Activated T-cell treated with anti-CD3 and anti-CD28 coated beads for 1 hour (primary cell): ENCODE measurements at regions not wholly inside any gene's neighbourhood (a gene's known extent, or its start where the extent isn't known, plus 50 kb on each side); places are given as distances from the start of the nearest gene placed in this dataset.
"Not testable (repeated sequence)": the region's sequence is repeated elsewhere in the genome, so short reads cannot be mapped to it uniquely, and the experiment has no call there.

ENCODE experiments used
- DNase-seq: peaks from one replicate; pipeline ENCODE4 v3.0.0-alpha.2; 2020; ENCODE audit warnings: low read depth

DNA sequence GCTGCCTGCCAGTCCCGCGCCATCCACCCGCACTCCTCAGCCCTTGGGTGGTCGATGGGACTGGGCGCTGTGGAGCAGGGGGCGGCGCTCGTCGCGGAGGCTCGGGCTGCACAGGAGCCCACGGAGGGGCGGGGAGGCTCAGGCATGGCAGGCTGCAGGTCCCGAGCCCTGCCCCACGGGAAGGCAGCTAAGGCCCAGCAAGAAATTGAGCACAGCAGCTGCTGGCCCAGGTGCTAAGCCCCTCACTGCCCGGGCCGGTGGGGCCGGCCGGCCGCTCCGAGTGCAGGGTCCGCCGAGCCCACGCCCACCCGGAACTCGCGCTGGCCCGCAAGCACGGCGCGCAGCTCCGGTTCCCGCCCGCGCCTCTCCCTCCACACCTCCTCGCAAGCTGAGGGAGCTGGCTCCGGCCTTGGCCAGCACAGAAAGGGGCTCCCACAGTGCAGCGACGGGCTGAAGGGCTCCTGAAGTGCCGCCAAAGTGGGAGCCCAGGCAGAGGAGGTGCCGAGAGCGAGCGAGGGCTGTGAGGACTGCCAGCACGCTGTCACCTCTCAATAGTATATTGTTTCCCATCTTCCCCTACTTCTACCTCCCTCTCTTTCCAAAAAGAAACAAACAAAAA is 219.6 kb downstream of the BAMBI start:
- not testable (repeated sequence) for DNase-seq

DNA sequence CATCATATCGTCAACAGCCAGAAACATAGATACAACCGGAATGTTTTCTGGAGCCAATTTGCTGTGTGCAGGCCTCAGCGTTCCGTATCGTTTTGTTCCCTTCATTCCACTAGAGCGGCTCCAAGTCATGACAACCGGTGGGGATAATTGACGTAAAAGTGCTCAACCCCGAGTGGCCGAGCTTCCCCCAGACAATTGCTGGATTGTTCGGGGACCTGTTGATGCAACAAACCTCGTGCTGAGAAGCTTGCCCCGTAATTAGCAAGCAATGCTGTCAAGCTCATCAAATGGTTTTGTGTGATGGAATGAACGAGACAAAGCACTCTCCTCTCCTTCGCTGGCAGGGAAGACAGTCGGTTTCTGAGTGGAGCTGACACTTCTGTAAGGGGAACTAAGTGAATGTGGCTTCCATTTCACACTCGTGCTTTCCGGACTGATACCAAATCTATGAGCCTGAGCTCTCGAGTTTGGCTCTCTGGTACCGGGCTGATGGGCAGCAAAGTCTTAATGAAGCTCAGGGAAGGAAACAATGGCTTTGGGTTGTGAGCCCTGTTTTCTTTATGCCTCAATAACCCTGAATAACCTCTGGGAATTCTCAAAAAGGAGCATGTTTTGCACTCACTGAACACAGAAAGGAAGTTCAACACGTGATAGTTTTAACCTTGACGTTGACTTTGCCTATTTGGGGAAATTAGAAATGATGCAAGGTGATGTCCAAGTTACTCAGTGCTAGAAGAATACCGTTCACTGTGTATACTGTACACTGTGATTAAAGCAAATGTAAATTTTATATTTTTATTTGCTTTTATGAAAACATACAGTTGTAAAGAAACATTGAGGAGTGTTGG is 220.5 kb downstream of the BAMBI start:
- DNase-seq, result no peak

DNA sequence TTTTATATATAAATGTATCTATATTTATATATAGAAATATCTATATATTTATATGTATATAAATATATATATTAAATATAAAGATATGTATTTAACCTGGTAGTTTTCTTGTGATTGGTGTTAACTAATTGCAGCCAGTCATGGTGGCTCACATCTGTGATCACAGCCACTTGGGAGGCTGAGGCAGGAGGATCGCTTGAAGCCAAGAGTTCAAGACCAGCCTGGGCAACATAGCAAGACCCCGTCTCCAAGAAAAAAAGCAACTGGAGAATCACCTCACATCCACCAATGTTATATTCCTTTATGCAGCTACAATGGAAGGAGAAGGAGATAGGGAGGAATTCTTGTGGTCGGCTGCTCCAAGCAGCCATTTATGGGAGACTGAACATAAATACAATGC is 224.9 kb downstream of the BAMBI start:
- DNase-seq, result no peak

DNA sequence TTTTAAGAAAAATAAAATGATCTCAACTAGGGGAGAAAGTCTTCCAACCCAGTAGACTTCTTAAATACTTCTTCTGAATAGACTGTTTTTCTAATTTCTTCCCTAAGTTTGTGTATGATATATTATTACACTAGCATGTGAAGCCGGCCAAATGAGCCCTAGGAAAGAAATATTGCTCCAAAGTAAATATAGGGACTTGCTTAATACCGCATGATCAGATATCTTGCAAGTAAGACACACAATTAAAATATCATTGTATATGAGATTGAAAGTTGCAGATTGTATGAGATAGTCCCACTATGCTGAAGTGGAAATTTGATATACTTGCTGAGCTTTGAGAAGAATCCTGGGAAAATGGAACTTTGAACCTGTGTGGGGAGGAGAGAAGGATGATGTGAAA is 225.7 kb downstream of the BAMBI start:
- DNase-seq, result no peak

DNA sequence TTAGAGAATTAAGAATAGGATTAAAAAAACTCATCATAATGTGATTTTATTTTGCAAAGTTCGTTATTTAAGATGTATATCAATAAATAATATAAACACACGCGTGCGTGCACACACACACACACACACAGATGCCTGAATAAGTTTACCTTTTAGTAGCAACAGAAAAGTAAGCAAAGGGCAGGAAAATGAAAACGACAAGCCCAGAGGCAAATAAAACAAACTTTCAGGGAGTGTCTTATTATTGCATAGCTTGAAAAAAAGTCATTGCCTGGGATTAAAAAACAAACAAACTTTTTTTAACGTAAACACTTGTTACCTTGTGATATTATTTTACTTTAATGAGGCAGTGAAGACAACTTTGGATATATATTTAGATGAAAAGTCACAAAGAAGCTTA is 226.4 kb downstream of the BAMBI start:
- no peak for DNase-seq

DNA sequence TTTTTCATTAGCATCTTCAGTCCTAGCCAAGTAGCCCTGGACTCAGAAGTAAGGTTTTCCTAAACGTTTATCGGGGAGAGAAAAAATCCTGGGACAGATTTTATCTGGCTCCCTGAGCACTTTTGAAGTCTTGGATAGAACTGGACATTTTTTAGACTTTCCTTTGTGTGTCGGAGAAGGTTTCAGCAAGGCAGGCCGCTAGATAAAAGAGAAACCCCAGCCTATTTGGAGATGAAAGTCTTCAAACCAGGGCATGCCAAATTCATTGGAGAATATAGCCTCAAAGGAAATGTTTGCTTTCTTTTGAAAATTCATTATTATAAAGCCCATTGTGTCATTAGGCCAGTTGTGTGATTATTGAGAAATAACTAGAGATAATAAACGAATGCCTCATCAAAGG is 228.1 kb downstream of the BAMBI start:
- no peak for DNase-seq

DNA sequence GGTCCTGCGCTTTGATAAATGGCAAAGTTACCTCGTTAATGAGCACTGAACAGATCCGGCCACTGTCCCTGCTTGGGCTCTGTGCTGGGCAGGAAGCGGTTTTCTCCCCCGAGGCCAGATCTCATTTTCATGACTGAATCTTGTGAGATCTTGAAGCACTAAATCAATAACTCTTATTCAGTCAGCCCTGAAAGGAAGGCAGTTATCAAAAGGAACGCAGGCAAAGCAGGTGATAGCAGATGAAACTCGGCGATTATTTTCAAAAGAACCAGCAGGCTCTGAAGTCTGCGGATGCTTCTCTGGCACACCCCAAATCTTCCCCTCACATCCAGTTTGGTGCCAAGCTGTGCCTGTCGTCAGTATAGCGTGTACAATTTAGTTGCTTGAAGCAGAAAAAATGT is 228.7 kb downstream of the BAMBI start:
- no peak for DNase-seq

DNA sequence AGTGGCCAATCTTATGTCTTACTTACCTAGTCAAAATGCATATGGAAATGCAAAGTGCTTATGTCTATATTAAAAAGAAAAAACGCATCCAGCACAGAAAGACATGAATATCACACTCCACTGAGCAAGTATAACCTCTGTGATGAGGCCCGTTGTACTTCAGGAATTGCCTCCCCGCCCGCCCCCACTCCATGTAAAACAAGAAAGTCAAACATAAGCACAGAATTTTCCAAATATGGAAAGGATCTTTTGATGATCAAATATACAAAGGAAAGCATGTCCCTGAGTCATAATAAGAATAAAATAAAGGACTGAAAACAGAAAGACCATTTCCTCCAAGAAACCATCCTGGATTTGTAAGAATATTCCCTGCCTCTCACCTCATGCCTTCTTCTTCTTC is 229.1 kb downstream of the BAMBI start:
- no peak for DNase-seq

DNA sequence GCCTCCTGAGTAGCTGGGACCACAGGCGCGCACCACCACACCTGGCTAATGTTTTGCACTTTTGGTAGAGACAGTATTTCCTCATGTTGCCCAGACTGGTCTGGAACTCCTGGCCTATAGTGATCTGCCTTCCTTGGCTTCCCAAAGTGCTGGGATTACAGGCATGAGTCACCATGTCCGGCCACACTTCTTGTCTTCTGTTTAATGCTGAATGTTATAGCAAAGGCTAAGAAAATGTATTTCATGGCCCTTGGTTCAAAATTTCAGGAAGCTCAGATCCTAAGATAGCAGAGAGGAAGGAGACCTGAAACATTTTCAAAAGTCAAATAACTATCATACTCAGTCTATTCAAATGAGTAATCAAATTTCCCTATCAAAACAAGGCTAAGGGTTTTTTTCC is 229.6 kb downstream of the BAMBI start:
- DNase-seq, result no peak

DNA sequence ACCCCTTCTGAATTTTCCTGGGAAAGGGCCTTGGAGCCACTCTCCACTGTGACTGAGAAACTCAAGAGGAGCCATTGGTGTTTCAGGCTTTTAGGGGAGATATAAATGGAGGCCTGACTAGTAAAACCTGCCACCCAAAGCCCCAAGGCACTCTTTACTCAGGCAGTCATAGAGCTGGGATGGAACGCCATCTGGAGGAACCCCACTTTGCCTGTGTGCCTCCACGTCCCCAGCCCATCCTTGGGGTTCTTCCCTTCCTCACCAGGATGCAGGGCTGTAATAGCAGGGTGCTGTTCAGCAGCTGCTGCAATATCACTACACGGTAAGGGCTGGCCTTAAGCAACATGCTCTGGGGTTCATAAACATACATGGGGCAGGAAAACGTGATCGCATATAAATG is 232.6 kb downstream of the BAMBI start:
- no peak for DNase-seq

DNA sequence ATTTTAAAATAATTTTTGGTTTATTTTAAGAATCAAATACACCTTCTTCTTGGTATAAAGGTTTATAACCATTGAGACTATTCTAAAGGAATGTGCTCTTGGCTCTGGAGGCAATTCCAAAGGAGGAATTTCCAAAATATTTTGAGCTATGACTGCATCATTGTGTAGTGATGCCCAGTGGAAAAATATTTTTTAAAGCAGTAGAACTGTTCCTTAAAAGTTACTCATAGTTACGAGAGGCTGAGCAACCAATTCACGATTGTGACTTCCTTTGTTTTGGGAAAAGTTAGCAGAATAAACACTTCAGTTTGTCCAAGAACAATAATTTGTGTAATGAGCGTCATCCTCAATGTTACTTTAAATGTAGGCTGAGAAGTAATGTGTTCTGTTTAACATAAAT is 233.6 kb downstream of the BAMBI start:
- DNase-seq, result no peak

DNA sequence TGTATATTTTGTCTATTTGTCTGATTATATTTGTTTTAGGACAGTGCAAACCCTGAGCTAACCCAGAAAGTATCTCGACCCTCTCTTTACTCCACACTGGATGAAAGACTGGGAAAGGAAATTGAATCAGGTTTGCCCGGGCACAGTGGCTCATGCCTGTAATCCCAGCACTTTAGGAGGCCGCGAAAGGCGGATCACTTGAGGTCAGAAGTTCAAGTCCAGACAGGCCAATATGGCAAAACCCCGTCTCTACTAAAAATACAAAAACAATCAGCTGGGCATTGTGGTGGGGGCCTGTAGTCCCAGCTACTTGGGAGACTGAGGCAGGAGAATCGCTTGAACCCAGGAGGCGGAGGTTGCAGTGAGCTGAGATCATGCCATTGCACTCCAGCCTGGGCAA is 234.2 kb downstream of the BAMBI start:
- not testable (repeated sequence) for DNase-seq

DNA sequence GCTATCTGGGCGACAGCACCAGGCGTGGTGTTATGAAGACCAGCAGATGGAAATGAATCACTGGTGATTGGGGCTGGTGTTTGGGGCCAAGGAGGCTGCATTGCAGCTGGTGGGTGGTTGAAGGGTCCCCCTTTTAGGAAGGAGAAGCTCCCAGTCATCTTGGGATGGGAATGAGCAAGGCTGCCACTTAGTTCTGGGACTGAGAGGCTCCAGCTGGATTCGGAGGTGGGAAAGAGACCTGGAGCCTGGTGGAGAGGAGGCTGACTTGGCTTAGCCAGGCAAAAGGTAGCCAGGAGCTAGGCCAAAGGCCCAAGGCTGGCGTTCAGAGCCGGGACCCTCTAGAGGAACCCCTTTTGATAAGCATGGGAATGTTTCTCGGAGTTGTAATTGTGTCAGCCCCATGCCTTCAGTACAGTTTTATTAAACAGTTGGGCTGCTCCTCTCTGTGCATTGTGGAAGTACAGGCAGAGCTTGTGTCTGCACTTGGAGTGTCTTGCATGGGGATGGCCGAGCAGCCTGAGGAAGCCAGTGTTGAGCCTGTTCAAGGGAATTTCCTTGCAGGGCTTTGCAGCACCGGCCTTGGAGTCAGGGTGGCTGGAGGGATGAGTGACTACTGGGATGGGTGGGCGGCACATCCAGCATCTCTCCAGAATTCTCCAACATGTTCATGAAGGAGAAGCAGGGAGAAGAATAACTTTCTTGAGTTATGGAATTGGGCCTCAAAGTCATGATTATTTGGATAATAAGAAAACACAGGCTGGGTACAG is 234.9 kb downstream of the BAMBI start:
- DNase-seq, result no peak

DNA sequence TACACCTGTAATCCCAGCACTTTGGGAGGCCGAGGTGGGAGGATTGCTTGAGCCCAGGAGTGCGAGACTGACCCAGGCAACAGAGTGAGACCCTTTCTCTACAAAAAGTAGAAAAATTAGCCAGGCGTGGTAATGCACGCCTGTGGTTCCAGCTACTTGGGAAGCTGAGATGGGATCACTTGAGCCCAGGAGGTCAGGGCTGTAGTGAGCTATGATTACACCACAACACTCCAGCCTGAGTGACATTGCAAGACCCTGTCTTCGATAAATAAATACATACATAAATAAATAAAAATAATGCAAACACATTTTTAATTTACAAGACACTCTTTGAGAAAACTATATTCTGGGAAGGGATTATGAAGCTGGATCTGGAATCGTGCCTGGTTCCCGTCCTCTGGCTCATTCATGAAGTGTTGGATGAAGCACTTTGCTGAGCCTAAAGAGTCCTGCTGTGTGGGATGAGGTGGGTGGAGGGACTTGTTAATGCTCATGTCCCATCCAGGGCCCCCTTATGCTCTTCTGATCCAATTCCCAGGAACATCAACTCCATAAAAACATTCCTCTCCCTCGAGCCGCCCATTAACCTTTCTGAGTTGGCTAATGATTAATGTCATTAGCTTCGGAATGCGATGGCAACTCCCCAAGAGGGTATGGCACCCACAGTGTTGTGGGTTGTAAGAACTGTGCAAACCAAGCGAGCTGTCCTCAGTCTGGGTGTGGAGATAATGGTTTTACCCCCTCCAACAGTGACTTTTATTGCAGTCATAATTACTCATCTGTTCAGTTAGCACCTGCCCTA is 236.3 kb downstream of the BAMBI start:
- no peak for DNase-seq

DNA sequence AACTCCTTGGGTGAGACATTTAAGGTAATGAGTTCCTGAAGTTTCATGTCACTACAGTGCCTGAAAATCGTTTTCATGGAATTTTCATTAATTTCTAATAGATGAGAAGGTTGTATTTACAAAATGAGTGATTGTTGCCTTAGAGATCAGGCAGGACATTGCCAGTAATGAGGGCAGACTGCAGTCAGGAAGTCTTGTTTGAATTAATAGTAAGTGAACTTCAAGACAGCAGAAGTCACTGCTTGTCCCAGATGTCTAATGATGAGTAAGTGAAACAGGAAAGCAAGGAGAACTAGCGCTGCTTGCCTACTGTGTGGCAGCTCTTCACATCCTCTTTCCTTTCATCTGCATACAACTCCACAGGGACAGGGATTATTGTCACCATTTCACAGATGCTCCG is 237.4 kb downstream of the BAMBI start:
- no peak for DNase-seq

DNA sequence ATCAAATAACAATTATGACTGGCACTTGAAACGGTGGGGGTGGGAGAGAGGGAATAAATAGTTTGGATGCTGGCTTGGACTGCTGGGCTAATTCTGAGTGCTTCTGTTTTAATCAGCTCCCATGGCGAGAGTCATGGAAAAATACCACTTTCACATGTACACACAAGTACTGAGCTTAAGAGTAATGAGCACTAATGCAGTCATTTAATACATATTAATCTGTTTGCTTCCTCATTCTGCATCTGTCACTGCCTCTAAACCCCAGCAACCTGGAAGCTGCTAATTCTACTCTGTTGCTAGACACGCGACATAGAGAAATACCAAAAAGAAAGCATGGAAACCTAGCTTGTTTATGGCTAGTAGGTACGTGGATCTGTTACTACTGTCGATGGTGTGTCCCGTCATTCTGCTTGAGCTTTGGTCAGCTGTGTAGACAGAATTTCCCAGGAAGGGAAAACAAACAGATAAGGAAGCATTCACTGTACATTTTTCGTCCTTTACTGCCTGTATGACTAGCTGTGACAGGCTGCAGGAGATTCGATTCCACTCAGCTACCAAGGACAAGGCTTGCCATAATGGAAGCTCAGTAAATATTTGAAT is 238.8 kb downstream of the BAMBI start:
- no peak for DNase-seq

DNA sequence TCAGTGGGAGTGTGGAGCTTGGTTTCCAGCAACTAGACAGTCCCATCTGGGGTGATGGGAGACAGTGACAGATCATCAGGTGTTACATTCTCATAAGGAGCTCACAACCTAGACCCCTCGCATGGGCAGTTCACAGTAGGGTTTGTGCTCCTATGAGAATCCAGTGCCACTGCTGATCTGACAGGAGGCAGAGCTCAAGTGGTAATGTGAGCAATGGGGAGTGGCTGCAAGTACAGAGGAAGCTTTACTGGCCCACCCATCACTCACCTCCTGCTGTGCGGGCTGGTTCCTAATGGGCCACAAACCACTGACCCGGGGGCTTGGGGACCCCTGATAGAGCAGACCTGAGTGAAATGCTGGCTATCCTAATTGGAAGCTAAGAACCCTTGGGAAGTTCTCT is 242.8 kb downstream of the BAMBI start:
- no peak for DNase-seq

DNA sequence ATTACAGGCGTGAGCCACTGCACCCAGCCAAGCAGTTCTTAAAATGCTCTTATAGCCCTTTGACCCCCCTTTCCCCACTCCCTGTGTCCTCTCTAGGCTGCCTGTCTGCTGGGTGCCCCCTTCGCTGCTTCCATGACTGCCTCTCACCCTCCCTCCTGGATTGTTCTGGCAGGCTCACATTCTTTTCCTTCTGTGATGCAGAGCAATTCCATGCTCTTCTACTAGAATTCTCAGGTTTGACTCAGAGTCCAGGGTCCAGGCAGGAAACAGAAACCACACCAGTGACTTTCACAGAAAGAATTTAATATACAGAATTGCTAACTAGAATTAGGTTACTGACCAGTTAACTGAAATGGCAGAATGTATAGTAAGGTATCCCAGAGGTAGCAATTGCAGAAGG is 244.8 kb downstream of the BAMBI start:
- DNase-seq, result no peak

DNA sequence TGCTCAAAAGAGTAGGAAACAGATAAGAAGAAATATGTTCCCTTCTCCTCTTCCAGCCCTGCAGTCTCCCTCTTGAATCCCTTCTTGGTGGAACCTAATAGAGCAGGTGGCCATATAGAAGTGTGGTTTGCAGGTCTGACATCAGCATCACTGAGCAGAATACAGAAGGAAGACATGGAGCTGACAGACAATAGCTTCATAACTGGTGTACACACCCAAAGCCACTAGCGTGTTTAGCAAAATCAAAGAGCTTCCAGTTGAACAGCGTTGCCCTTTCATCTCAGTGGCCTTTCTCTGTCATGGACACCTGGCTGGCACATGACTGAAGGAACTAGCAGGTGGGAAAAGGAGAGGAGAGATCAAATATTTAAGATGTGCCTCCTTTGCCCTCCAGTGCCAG is 245.5 kb downstream of the BAMBI start:
- DNase-seq, result no peak

DNA sequence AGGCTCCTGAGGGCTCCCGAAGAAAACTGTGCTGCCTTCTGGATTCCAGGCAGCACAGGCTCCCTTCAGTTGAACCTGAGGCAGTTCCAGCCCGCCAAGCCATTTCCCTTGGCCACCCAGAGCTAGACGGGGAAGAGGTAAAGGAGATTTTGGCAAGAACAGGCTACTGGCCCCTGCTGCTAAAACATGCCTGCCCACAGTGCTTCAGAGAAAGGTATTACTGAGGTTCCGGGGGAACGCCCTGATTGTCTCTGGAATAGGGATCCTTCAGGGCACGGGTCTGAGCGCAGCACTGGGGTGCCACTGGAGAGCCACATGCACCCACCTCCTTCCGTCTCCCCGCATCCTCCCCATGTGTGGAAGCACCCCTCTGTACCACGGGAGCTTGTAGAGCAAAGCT is 247.4 kb downstream of the BAMBI start:
- DNase-seq, result no peak

DNA sequence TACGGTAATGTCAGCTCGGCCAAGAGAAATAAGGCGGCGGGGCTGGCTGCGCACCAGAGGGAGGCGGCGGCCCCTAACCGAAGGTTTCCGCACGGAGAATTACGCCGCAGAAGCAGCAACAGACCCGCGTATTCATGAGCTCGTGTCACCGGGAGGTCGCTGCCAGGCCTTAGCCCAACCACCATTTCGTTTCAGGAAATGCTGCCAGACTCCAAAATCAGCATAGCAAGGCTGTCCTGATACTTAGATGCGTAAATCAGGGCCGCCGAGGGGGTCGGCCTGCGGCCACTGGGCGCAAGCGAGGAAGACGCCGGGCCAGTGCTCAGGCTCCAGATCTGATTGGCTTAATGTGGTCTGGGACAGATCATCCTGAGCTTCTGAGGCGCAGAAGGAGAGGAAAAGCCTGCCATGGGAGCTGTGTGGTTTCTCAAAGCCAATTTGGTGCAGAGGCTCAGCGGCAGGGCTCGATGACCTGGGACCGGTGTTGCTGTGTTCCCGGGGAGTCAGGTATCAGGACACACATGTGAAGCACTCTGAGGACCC is 247.9 kb downstream of the BAMBI start:
- DNase-seq, result no peak

DNA sequence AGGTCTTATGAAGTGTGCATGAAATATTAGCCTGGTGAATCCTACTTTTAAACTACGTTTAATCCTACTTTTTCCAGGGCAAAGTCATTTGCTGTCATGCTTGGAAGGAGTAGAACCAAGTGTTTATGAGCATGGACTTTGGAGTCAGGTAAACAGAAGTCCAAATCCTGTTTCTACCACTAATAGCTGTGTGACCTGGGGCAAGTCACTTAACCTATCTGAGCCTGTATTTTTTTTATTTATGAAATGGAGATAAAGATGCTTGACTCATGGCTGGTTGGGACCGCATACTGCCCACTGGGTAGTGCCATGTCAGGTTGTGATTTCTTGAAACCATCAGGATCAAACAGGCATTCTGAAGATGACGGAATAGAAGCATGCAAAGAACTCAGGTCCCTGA is 249.6 kb downstream of the BAMBI start:
- no peak for DNase-seq
